GM12892 (cell line): ENCODE measurements at regions not wholly inside any gene's neighbourhood (a gene's known extent, or its start where the extent isn't known, plus 50 kb on each side); places are given as distances from the start of the nearest gene placed in this dataset.

Experiments used
- POLR2A ChIP-seq: IDR thresholded peaks from 2 replicates; pipeline ENCODE4 v1.6.1; 2011; ENCODE audit warnings: low read depth, low read length, control low read depth
- TAF1 ChIP-seq: IDR thresholded peaks from 2 replicates; pipeline ENCODE4 v1.6.1; 2011; ENCODE audit warnings: low read depth, mild to moderate bottlenecking, control low read depth, low read length, borderline replicate concordance

- no peak for TF ChIP-seq TAF1
- no peak for TF ChIP-seq POLR2A
These were observed 155.1 kb upstream of the CADM1 start for GRCh38 chr11:115659061-115659963.
